Panc1 (cell line): ENCODE measurements at regions not wholly inside any gene's neighbourhood (a gene's known extent, or its start where the extent isn't known, plus 50 kb on each side); places are given as distances from the start of the nearest gene placed in this dataset.

ENCODE experiments used
- CTCF ChIP-seq: fragments of 450-650 bp; IDR thresholded peaks from 2 replicates; pipeline ENCODE4 v1.5.1; 2017; ENCODE audit warnings: mild to moderate bottlenecking
- POLR2AphosphoS5 ChIP-seq: IDR thresholded peaks from 2 replicates; pipeline ENCODE4 v1.6.1; 2012; ENCODE audit warnings: mild to moderate bottlenecking, low read depth, low read length, moderate library complexity
- SIN3A ChIP-seq: IDR thresholded peaks from 2 replicates; pipeline ENCODE4 v1.6.1; 2012; ENCODE audit warnings: low read depth, mild to moderate bottlenecking, low read length, moderate library complexity, borderline replicate concordance; ENCODE audit not compliant: insufficient read depth

- TF ChIP-seq CTCF (no peak), POLR2AphosphoS5 (no peak), SIN3A (no peak)
Observed at GRCh38 chr3:178297199-178297598, 239.0 kb upstream of the KCNMB2 start.
